Ovary (tissue), 7 donors: ENCODE measurements at regions not wholly inside any gene's neighbourhood (a gene's known extent, or its start where the extent isn't known, plus 50 kb on each side); places are given as distances from the start of the nearest gene placed in this dataset.

Source experiments
- DNase-seq, 5 donors: peaks; one replicate each; pipeline ENCODE4 v3.0.0-alpha.2; 2019 to 2020
- H3K27ac ChIP-seq, 2 donors: fragments of 200-600 bp; one replicate each; pipeline versions ENCODE4 v1.5.1 to v1.8.0; 2019 to 2022
- H3K27me3 ChIP-seq: fragments of 200-600 bp; one replicate; pipeline ENCODE4 v1.8.0; 2022
- H3K36me3 ChIP-seq: fragments of 200-600 bp; sonication (generic); one replicate; pipeline ENCODE4 v1.5.1; 2019
- H3K4me1 ChIP-seq: one replicate; pipeline ENCODE4 v1.8.1; 2013; ENCODE audit warnings: mild to moderate bottlenecking, moderate library complexity; ENCODE audit not compliant: insufficient read depth
- H3K4me3 ChIP-seq: fragments of 200-600 bp; sonication (generic); one replicate; pipeline ENCODE4 v1.5.1; 2017
- H3K9me3 ChIP-seq, 2 donors: fragments of 200-600 bp in 1 of 2; sonication (generic) in 1 of 2; one replicate each; pipeline versions ENCODE4 v1.5.1 to v1.8.1; 2013 to 2019; ENCODE audit warnings: mild to moderate bottlenecking in 1 of 2, moderate library complexity in 1 of 2
- EP300 ChIP-seq: sonication (generic); formaldehyde crosslinking; IDR thresholded peaks from one replicate; pipeline ENCODE4 v1.6.1; 2017; ENCODE audit warnings: antibody characterized with exemption
- POLR2A ChIP-seq: fragments of 450-650 bp; IDR thresholded peaks from one replicate; pipeline ENCODE4 v1.6.1; 2017; ENCODE audit warnings: antibody characterized with exemption, mild to moderate bottlenecking, moderate library complexity
- whole genome bisulfite sequencing, 3 donors: extraction: QIAGEN DNeasy Blood & Tissue Kit in 1 of 3; methylation state at CpG; one replicate each; pipeline versions ENCODE4 v1.1.5 to v1.1.7; 2013 to 2017; 5-methylcytosine and 5-hydroxymethylcytosine counted together
- intact Hi-C, 4 donors: fragments of 100-400 bp; cut with DNase I; formaldehyde crosslinking; loops; one replicate each; pipeline versions ENCODE4 v1.11.0 to v1.15.1; 2022 to 2023
- TF ChIP-seq, protein P1 (sequence below), 3 donors: fragments of 450-650 bp in 2 of 3; fragments of 200-600 bp in 1 of 3; IDR thresholded peaks; one replicate each; pipeline versions ENCODE4 v1.5.1 to v1.8.0; 2016 to 2022; ENCODE audit warnings: antibody characterized with exemption in 3 of 3, mild to moderate bottlenecking in 1 of 3
- donor health status: DM: no; HTN: no; CAD: no; lungs with moderate emphysema.
- donor health status: DM: no; HTN: no; CAD: no.
- donor health status: Bipolar disorder and iron deficiency.
- donor health status: DM: no; HTN: no; CAD: no.
- donor health status: DM: yes; HTN: yes; CAD: no.

DNA sequence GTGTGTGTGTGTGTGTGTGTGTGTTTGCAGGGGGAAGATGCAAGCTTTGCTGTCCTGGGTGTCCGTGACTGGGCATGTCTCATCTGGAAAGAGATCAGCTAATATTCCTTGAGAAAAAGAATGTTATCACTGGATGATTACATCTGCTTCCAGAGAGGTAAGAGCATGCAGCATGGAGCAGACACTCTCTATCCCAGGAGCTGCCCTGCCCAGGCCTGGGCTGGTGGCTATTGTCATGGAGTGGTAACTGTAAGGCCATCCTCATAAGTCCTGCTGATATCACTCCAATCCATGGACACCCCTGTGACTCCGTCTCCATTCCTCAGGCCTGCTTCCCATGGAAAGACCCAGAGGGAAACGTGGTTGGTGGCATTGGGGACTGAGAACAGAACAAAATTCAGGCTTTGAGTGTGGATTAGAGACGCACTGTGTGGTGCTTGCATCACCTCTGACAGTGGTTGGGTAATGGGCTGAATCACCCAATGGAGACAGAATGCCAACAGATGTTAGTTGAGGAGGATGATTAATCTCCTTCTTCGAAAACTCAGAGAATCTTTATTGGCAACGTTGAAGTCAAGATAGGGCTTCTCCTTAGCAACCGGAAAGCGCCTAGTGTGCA, 52.0 kb upstream of the KCNIP1 start:
- no peaks in the 10 kb centered on the region for H3K9me3 ChIP-seq
- no peaks in the 10 kb centered on the region for H3K36me3 ChIP-seq
- no peaks in the 10 kb centered on the region for H3K27me3 ChIP-seq
- H3K4me3 ChIP-seq = no peak overlapping the region
- no peaks in the 10 kb centered on the region for H3K4me1 ChIP-seq
- intact Hi-C loops = no loop called here
- TF ChIP-seq, protein P1, sequence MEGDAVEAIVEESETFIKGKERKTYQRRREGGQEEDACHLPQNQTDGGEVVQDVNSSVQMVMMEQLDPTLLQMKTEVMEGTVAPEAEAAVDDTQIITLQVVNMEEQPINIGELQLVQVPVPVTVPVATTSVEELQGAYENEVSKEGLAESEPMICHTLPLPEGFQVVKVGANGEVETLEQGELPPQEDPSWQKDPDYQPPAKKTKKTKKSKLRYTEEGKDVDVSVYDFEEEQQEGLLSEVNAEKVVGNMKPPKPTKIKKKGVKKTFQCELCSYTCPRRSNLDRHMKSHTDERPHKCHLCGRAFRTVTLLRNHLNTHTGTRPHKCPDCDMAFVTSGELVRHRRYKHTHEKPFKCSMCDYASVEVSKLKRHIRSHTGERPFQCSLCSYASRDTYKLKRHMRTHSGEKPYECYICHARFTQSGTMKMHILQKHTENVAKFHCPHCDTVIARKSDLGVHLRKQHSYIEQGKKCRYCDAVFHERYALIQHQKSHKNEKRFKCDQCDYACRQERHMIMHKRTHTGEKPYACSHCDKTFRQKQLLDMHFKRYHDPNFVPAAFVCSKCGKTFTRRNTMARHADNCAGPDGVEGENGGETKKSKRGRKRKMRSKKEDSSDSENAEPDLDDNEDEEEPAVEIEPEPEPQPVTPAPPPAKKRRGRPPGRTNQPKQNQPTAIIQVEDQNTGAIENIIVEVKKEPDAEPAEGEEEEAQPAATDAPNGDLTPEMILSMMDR (IDR thresholded peaks at IDR 0.05) = no peak
- TF ChIP-seq POLR2A (no peak), EP300 (no peak)
- no peak for DNase-seq
- 81 to 86% (median 84%) methylated on average over 8 of the region's 8 CpGs for WGBS, 3 donors
- H3K27ac ChIP-seq = no peak overlapping the region

DNA sequence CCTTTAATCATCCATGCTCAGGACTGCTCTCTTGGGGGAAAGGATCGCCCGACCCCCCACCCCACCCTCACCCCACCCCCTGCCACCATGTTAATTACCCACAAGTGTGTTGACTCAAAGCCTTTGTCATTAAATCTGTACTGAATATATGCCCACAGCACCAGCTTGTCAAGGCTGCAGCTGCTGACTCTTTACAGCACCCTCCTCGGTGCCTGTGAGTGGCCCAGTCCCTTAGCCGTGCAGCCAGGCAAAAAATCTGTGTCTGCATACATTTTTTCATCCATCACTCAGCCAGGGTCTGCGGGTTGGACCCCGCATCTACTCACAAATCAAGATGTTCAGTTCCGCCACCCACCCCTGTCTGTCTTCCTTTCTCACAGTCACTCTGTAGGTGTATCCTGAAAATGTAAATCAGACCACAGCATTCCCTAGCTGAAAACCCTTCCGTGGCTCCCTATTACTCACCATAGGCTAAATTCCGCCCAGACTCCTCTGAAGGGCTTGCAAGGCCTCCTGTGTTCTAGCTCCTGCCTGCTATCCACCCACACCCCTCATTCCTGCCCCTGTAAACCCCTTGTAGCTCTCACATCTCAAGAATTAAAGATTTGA, 53.7 kb upstream of the KCNIP1 start:
- 84 to 86% (median 84%) methylated on average over 9 of the region's 9 CpGs for WGBS, 3 donors
- Histone ChIP-seq H3K27ac (no peak overlapping the region), H3K27me3 (no peaks in the 10 kb centered on the region), H3K4me1 (no peaks in the 10 kb centered on the region), H3K4me3 (no peak overlapping the region), H3K9me3 (no peaks in the 10 kb centered on the region), H3K36me3 (no peaks in the 10 kb centered on the region)
- no peak for DNase-seq
- TF ChIP-seq EP300 (no peak), POLR2A (no peak)
- TF ChIP-seq, protein P1 (IDR thresholded peaks at IDR 0.05) = no peak
- intact Hi-C loops = no loop called here

DNA sequence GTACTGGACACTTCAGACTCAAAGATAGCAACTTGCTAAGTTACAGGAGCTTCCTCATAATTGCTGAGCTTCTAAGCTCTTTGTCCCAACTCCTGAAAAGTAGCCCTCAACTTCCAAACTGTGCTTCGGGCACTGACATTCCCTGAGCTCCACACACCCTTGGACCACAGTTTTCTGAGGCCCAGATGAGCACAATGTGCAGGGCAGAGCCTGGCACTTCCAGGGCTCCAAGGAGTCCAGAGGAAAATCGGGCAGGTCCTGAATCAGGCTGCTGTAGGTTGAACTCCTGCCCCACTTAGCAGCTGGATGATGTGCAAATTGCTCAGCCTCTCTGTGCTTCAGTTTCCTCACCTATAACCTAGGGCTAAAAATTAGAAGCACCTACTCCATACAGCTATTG, 54.6 kb upstream of the KCNIP1 start:
- Histone ChIP-seq H3K4me1 (no peaks in the 10 kb centered on the region), H3K27ac (no peak overlapping the region)

DNA sequence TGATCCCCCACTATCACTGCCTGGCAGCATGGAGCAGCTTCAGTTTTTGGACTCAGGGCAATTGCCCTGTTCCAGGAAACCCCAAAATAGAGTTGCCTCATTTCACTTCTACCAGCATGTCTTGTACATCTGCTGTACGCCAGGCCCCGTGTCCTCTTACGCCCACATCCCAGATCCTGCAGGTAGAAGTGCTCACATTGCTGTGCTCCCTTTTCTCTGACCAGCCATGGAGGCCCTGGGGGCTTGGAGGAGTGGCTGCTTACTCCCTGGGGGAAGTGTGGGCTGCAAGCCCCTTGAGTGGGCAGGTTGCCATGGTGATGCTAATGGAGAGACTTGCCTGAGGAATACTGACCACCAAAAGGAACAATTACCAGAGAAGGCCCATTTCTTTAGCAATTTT, 55.6 kb upstream of the KCNIP1 start:
- no peaks in the 10 kb centered on the region for H3K27me3 ChIP-seq
- no peak overlapping the region for H3K27ac ChIP-seq
- intact Hi-C loops = no loop called here
- no peaks in the 10 kb centered on the region for H3K4me1 ChIP-seq
- H3K36me3 ChIP-seq = no peaks in the 10 kb centered on the region
- TF ChIP-seq, protein P1 (IDR thresholded peaks at IDR 0.05) = no peak
- TF ChIP-seq POLR2A = no peak
- TF ChIP-seq EP300 = no peak
- no peak for DNase-seq
- no peaks in the 10 kb centered on the region for H3K9me3 ChIP-seq
- no peak overlapping the region for H3K4me3 ChIP-seq
- WGBS, 3 donors = 94 to 97% (median 96%) methylated on average over 3 of the region's 3 CpGs

More for the DNA sequence above, 54.6 kb upstream of the KCNIP1 start:
- no peak for DNase-seq
- no peak for TF ChIP-seq POLR2A
- no peak for TF ChIP-seq EP300
- TF ChIP-seq, protein P1 (IDR thresholded peaks at IDR 0.05) = no peak
- Histone ChIP-seq H3K9me3 (no peaks in the 10 kb centered on the region), H3K4me3 (no peak overlapping the region), H3K36me3 (no peaks in the 10 kb centered on the region), H3K27me3 (no peaks in the 10 kb centered on the region)
- 86 to 94% (median 88%) methylated on average over 2 of the region's 2 CpGs for WGBS, 3 donors
- intact Hi-C loops = no loop called here
